ENCODE measurements at regions not wholly inside any gene's neighbourhood (a gene's known extent, or its start where the extent isn't known, plus 50 kb on each side); places are given as distances from the start of the nearest gene placed in this dataset.

- TF ChIP-seq EP300 (IDR thresholded peaks at IDR 0.05; ENCODE audit: borderline replicate concordance): no peak
- TF ChIP-seq RAD21 (IDR thresholded peaks at IDR 0.05; ENCODE audit: low read depth): no peak
- TF ChIP-seq CREB1 (IDR thresholded peaks at IDR 0.05; ENCODE audit: low read depth): no peak
- TF ChIP-seq TEAD4 (IDR thresholded peaks at IDR 0.05): no peak
- TF ChIP-seq REST (IDR thresholded peaks at IDR 0.05; ENCODE audit: low read depth): no peak
- TF ChIP-seq MAX (IDR thresholded peaks at IDR 0.05): no peak
- no peak for TF ChIP-seq FOXM1 (IDR thresholded peaks at IDR 0.05; ENCODE audit: borderline replicate concordance, low read depth)
- TF ChIP-seq TCF12 (IDR thresholded peaks at IDR 0.05; ENCODE audit: low read depth): no peak
- TF ChIP-seq EGR1 (IDR thresholded peaks at IDR 0.05): no peak
- no peak for TF ChIP-seq NFIC (IDR thresholded peaks at IDR 0.05)
These were observed 86.4 kb upstream of the FRMD1 start for GRCh38 chr6:168165373-168165772.

Data from Ishikawa (cell line).